HG03025 (cell line): ENCODE measurements at regions not wholly inside any gene's neighbourhood (a gene's known extent, or its start where the extent isn't known, plus 50 kb on each side); places are given as distances from the start of the nearest gene placed in this dataset.

Source experiments
- ATAC-seq: cut with Tn5 transposase; IDR thresholded peaks from one replicate; pipeline ENCODE4 v1.9.1; 2021; ENCODE audit warnings: mild to moderate bottlenecking, moderate library complexity; ENCODE audit not compliant: unreplicated experiment, low FRiP score

- ATAC-seq, result no peak
Measured at GRCh38 chr11:43021466-43021865, 290.3 kb upstream of the API5 start.

GRCh38 chr11:43034341-43034740, 277.5 kb upstream of the API5 start:
- no peak for ATAC-seq

GRCh38 chr11:43035086-43035485, 276.7 kb upstream of the API5 start:
- no peak for ATAC-seq

- no peak for ATAC-seq
Measured at GRCh38 chr11:43053638-43054412, 258.0 kb upstream of the API5 start.

- ATAC-seq, result no peak
Measured at GRCh38 chr11:43067681-43068080, 244.1 kb upstream of the API5 start.

GRCh38 chr11:43071338-43071737, 240.5 kb upstream of the API5 start:
- ATAC-seq, result no peak

GRCh38 chr11:43072096-43072495, 239.7 kb upstream of the API5 start:
- no peak for ATAC-seq

GRCh38 chr11:43072911-43073310, 238.9 kb upstream of the API5 start:
- no peak for ATAC-seq

- no peak for ATAC-seq
Measured at GRCh38 chr11:43074810-43075209, 237.0 kb upstream of the API5 start.

- no peak for ATAC-seq
Measured at GRCh38 chr11:43101113-43101512, 210.7 kb upstream of the API5 start.

GRCh38 chr11:43116071-43116470, 195.7 kb upstream of the API5 start:
- no peak for ATAC-seq

GRCh38 chr11:43119275-43119970, 192.4 kb upstream of the API5 start:
- no peak for ATAC-seq

- no peak for ATAC-seq
Measured at GRCh38 chr11:43122546-43122945, 189.2 kb upstream of the API5 start.

GRCh38 chr11:43123443-43123842, 188.4 kb upstream of the API5 start:
- ATAC-seq, result no peak

- no peak for ATAC-seq
Measured at GRCh38 chr11:43124272-43124935, 187.4 kb upstream of the API5 start.

- no peak for ATAC-seq
Measured at GRCh38 chr11:43129329-43129728, 182.5 kb upstream of the API5 start.

- ATAC-seq, result no peak
Measured at GRCh38 chr11:43130616-43131015, 181.2 kb upstream of the API5 start.

- ATAC-seq, result no peak
Measured at GRCh38 chr11:43135966-43136534, 175.7 kb upstream of the API5 start.

GRCh38 chr11:43138621-43139140, 173.1 kb upstream of the API5 start:
- ATAC-seq, result no peak

GRCh38 chr11:43145653-43146052, 166.1 kb upstream of the API5 start:
- ATAC-seq, result peak; percentile 91

GRCh38 chr11:43150697-43151096, 161.1 kb upstream of the API5 start:
- ATAC-seq, result no peak
